HUES64 (cell line): ENCODE measurements at regions not wholly inside any gene's neighbourhood (a gene's known extent, or its start where the extent isn't known, plus 50 kb on each side); places are given as distances from the start of the nearest gene placed in this dataset.

Experiments used
- H3K27ac ChIP-seq: 2 replicates; pipeline ENCODE4 v1.7.0; 2013; ENCODE audit warnings: low read depth, low read length, inconsistent platforms
- H3K27me3 ChIP-seq: 2 replicates; pipeline ENCODE4 v1.6.1; 2013; ENCODE audit warnings: mild to moderate bottlenecking, low read length; ENCODE audit not compliant: insufficient read depth
- H3K36me3 ChIP-seq: 2 replicates; pipeline ENCODE4 v1.6.1; 2013; ENCODE audit warnings: mild to moderate bottlenecking, low read length; ENCODE audit not compliant: insufficient read depth
- H3K4me1 ChIP-seq: 2 replicates; pipeline ENCODE4 v1.6.1; 2013; ENCODE audit warnings: mild to moderate bottlenecking, low read length, moderate library complexity; ENCODE audit not compliant: insufficient read depth
- H3K4me3 ChIP-seq: 2 replicates; pipeline ENCODE4 v1.5.1; 2013; ENCODE audit warnings: mild to moderate bottlenecking, low read length, moderate library complexity
- H3K9ac ChIP-seq: 2 replicates; pipeline ENCODE4 v1.6.1; 2013; ENCODE audit warnings: mild to moderate bottlenecking, low read depth, low read length
- H3K9me3 ChIP-seq: 2 replicates; pipeline ENCODE4 v1.6.1; 2013; ENCODE audit warnings: low read depth, low read length; ENCODE audit not compliant: insufficient read depth
- WGBS: fragments of 150-250, 120-280 bp; methylation state at CpG from one replicate; pipeline ENCODE4 v1.1.7; 2013; ENCODE audit warnings: missing lambda C conversion rate; 5-methylcytosine and 5-hydroxymethylcytosine counted together

DNA sequence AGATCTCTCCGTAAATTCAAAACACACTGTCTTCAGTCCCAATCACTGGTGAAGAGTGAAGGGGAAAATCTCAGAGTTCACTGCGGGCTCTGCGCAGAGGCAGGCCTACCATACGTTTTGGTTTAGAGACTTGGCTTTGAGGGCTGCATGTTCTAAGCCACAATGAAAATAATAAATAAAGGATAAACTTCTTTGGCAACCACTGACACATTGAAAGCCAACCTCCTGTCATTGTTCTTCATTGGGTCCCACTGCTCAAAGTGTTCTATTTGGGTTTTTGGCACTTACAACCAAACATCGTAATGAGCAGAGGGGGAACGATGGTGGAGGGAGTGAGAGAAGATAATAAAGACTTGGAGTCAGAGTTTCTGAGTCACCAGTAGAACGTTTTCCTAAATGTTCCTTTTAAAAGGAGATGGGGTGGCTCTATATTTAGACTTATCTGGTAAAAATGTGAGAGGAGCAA is 472.9 kb downstream of the SOX6 start:
- 93% methylated on average over 7 of the region's 7 CpGs for WGBS
- H3K4me1 ChIP-seq: no peaks in the 10 kb centered on the region
- H3K27ac ChIP-seq: no peak overlapping the region
- H3K36me3 ChIP-seq: no peaks in the 10 kb centered on the region
- H3K27me3 ChIP-seq: no peaks in the 10 kb centered on the region
- no peaks in the 10 kb centered on the region for H3K9me3 ChIP-seq
- no peak overlapping the region for H3K4me3 ChIP-seq
- no peak overlapping the region for H3K9ac ChIP-seq

DNA sequence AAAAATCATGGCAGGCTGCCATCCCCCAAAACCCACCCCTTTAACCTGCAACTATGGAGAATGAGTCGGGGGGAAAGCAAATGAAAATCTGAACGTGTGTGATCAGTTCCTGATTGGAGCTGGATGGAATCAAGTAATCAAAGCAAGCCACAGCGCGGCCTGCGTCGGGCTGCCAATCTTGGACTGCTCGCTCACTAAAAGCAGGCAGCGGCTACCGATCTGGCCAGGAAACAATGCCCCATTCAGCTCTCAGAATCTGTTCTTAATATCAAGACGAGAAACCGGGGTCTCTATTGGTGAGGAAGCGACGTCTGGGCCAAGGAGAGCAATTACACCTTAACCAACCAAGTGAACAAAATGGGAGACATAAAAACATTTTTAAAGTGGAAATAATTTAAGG is 472.2 kb downstream of the SOX6 start:
- no peaks in the 10 kb centered on the region for H3K36me3 ChIP-seq
- H3K27me3 ChIP-seq: no peaks in the 10 kb centered on the region
- H3K27ac ChIP-seq: no peak overlapping the region
- no peak overlapping the region for H3K9ac ChIP-seq
- H3K4me1 ChIP-seq: no peaks in the 10 kb centered on the region
- no peak overlapping the region for H3K4me3 ChIP-seq
- no peaks in the 10 kb centered on the region for H3K9me3 ChIP-seq
- WGBS: 96% methylated on average over 11 of the region's 13 CpGs

DNA sequence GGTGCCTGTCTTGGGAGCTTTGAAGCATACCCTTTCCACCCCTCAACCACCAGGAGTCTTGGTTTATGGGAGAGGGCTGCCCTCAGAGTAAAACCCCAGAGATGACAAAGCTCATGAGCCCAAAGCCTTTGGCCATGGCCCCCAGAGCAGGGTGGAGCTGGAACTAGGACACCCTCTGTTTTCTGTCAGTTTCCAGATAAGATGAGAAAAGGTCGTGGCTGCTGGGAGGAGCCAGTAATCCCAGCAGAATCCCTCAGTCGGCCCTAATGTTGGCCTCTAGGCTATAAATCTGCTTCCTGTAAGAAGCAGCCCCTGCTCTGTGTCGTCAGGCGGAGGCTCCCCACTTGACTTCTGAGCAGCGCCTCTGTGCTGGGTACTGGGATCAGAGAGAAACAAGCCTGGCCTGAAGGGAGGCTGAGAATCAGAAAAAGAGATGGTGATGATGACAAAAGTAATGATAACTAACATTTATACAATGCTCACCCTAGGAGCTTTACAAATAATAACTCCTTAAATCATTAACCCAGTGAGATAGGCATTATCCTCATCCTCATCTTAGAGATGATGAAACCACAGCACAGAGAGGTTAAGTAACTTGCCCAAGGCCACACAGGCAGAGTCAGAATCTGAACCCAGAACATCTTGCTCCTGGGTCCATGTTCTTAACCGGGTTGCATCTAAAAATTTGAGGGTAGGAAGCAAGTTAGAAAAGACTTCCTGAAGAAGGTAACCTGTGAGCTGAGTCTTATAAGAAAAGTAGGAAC is 471.4 kb downstream of the SOX6 start:
- Histone ChIP-seq H3K36me3 (no peaks in the 10 kb centered on the region), H3K27ac (no peak overlapping the region), H3K4me3 (no peak overlapping the region), H3K4me1 (no peaks in the 10 kb centered on the region), H3K9ac (no peak overlapping the region), H3K27me3 (no peaks in the 10 kb centered on the region), H3K9me3 (no peaks in the 10 kb centered on the region)
- 78% methylated on average over 6 of the region's 6 CpGs for WGBS

DNA sequence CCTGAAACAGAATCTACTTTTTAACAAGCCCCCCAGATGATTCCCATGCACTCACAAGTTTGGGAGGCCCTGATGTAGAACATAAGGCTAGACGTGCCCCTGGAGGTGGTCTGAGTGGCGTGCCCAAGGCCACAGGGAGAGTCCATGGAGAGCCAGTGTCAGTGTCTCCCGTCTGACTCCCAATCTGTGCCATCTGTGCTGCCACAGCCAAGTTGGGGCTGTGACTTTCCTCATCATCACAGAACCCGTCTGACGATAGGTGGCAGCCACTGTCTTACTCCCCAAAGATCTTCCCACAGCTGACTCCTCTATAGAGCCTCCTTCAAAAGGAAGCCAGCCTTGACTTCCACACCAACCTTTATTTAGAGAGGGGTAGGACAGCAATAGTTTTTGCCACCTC is 470.5 kb downstream of the SOX6 start:
- WGBS: 94% methylated on average over 5 of the region's 5 CpGs
- Histone ChIP-seq H3K4me3 (no peak overlapping the region), H3K4me1 (0 out of 2 replicates have a peak, but pooled peaks cover 4% of the 10 kb centered on the region)

DNA sequence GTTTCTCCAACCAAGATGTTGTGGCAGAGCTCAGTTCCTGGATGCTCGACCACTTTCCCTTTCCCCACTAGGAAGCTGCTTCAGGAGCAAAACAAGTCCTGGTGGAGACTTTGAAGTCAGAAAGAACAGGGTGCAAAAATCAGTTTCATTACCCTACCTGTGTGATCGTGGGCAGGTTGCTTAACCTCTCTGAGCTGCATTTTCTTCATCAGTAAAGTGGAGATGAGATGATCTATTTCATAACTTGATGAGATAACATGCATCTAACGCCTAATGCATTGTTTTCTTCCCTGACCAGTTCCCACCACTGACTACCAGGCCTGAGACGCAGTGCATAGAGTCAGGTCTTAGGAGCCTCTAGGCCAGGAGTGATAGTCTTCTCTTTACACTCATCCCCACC is 470.0 kb downstream of the SOX6 start:
- Histone ChIP-seq H3K4me3 (no peak overlapping the region), H3K36me3 (no peaks in the 10 kb centered on the region), H3K27ac (no peak overlapping the region), H3K4me1 (0 out of 2 replicates have a peak, but pooled peaks cover 4% of the 10 kb centered on the region), H3K9ac (no peak overlapping the region), H3K27me3 (no peaks in the 10 kb centered on the region), H3K9me3 (no peaks in the 10 kb centered on the region)
- 80% methylated on average over 4 of the region's 4 CpGs for WGBS

More for the DNA sequence above, 470.5 kb downstream of the SOX6 start:
- Histone ChIP-seq H3K27me3 (no peaks in the 10 kb centered on the region), H3K36me3 (no peaks in the 10 kb centered on the region), H3K9me3 (no peaks in the 10 kb centered on the region), H3K9ac (no peak overlapping the region), H3K27ac (no peak overlapping the region)

DNA sequence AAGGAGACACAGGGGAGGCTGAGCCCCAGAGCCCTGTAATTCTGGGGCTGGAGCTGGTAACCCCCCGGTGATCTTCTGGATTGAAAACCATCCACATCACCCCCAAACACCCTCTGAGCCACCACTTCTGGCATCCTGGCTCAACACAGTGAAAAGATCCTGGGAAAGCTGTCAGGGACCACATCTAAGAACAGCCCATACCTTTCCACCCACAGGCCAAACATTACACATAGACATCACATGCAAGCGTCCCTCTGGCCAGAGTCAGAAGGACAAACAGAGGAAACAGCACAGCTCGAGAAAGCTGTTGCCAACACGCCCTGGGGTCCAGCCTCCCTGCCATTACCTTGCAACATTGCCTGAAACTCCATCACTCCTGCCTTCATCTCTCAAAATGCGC is 469.5 kb downstream of the SOX6 start:
- no peaks in the 10 kb centered on the region for H3K27me3 ChIP-seq
- H3K9me3 ChIP-seq: no peaks in the 10 kb centered on the region
- H3K36me3 ChIP-seq: no peaks in the 10 kb centered on the region
- no peak overlapping the region for H3K9ac ChIP-seq
- WGBS: 93% methylated on average over 5 of the region's 5 CpGs
- no peak overlapping the region for H3K27ac ChIP-seq
- 0 out of 2 replicates have a peak, but pooled peaks cover 4% of the 10 kb centered on the region for H3K4me1 ChIP-seq
- no peak overlapping the region for H3K4me3 ChIP-seq

DNA sequence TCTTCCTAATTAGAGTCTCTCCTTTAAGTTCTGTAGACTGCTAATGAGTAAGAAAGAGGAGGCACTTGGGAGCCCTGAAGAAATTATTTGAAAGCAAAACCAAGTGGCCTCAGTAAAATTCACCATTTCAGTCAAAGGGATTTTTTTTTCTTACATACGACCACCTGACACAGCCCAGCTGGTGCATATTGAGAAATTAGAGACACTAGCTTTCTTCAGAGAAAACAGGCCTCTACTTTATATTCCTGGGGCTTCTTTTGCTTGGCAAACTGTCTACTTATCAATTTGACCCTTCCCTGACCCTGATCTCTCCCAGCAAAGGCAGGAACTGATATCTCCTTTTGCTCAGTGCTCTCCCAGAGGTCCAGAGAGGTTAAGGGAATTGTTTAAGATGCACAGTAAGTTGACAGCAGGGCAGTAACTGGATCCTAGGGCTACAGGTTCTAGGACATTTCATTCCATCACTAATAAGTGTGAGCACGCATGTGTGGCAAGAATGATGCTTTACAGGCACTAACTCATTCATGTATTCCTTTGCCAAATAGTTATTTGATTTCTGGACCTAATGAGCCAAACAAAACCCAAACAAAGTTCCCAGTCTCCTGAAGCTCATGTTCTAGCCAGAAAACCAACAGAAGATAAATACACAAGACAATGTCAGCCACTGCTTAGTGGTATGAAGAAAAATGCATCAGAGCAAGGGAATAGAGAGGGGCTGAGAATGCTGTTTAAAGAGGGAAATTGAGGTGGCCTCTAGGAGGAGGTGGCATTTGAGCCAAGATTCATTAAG is 467.6 kb downstream of the SOX6 start:
- Histone ChIP-seq H3K9ac (no peak overlapping the region), H3K4me3 (no peak overlapping the region), H3K27me3 (no peaks in the 10 kb centered on the region), H3K4me1 (0 out of 2 replicates have a peak, but pooled peaks cover 4% of the 10 kb centered on the region), H3K36me3 (no peaks in the 10 kb centered on the region), H3K9me3 (no peaks in the 10 kb centered on the region), H3K27ac (no peak overlapping the region)
- WGBS: 93% methylated on average over 2 of the region's 2 CpGs

DNA sequence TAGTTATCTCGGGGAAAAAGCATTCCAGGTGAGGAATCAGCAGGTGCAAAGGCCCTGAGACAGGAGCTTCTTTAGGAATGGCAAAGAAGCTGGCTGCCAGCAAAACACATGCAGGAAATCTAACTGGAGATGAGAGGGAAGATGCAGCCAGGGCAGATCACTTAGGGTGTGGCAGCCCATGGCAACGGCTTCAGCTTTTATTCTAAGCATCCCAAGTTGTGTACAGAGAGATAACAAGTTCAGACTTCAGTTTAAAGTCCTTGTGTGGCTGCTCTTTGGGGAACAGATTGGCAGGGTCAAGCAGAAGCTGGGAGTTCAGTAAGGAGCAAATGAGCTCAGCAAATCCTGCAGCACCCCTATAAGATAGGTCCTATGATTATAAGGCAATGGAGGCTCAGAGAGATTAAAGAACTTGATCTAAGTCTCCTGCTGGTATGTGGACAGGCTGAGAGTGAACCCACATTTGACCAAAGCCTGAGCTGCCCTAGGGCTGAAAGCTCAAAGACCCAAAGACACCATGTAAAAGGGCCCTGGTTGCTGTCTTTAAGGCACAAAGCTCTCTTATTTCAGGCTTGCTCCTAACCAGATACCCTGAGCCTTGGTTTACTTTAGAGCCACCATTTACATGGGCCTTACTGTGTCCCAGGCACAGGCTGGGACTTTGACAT is 466.8 kb downstream of the SOX6 start:
- H3K27ac ChIP-seq: no peak overlapping the region
- H3K9ac ChIP-seq: no peak overlapping the region
- no peaks in the 10 kb centered on the region for H3K27me3 ChIP-seq
- H3K9me3 ChIP-seq: no peaks in the 10 kb centered on the region
- no peak overlapping the region for H3K4me3 ChIP-seq
- 91% methylated on average over 2 of the region's 2 CpGs for WGBS
- 0 out of 2 replicates have a peak, but pooled peaks cover 4% of the 10 kb centered on the region for H3K4me1 ChIP-seq
- no peaks in the 10 kb centered on the region for H3K36me3 ChIP-seq

DNA sequence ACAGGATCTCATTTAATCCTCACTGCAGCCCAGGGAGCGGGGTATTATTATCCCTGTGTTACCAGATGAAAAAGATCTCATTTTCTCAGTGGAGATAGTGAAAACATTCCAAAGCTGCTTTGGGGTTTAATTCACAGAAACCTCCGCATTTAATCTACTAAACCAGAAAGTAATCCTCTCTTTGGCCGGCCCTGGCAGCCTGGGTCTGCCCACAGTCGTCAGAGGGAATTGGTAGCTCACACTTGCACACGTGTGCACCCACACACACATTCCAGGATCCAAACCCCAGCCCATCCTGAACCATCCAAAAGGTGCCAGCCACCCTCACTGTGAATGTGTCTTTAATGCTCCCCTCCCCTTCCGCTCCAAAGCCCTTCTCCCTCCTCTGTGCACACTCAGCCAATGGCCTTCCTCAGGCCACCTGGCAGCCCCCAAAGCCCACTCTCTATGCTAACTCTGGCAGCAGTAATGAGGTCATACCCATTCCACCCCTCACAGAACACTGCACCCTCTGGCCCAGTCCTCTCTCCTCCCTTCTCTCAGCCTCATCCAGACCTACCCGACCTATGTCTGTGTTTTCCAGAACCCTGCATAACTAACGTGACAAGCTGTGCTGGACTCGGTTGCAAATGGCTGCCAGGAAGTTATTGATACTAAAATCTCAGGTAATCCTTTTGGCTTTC is 466.2 kb downstream of the SOX6 start:
- H3K27me3 ChIP-seq: no peaks in the 10 kb centered on the region
- 83% methylated on average over 9 of the region's 9 CpGs for WGBS
- H3K36me3 ChIP-seq: no peaks in the 10 kb centered on the region
- no peak overlapping the region for H3K27ac ChIP-seq
- no peak overlapping the region for H3K4me3 ChIP-seq
- 0 out of 2 replicates have a peak, but pooled peaks cover 4% of the 10 kb centered on the region for H3K4me1 ChIP-seq
- H3K9ac ChIP-seq: no peak overlapping the region
- H3K9me3 ChIP-seq: no peaks in the 10 kb centered on the region

DNA sequence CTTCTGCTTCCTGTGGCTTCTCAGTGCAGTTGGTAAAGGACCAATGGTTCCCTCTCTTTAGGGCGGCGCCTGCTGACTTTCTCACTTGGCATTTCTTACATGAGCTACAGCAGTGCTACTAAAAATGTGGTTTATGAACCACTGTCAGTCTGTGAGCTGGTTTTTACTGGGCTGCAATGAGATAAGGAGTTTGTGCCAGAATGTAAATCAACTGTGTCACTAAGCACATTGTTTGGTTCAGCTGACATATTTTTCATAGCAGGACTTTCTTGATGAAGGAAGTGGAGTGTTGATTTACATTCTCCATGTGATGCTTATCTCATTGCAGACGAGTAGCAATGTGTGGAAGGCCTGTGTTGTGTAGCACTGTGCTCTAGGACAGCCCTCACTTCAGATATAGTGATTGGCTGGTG is 463.3 kb downstream of the SOX6 start:
- WGBS: 94% methylated on average over 3 of the region's 3 CpGs
- H3K36me3 ChIP-seq: no peaks in the 10 kb centered on the region
- no peak overlapping the region for H3K4me3 ChIP-seq
- H3K27me3 ChIP-seq: no peaks in the 10 kb centered on the region
- H3K9ac ChIP-seq: no peak overlapping the region
- H3K27ac ChIP-seq: no peak overlapping the region
- H3K4me1 ChIP-seq: 0 out of 2 replicates have a peak, but pooled peaks cover 4% of the 10 kb centered on the region
- H3K9me3 ChIP-seq: no peaks in the 10 kb centered on the region
